CD4-positive, CD25-positive, alpha-beta regulatory T cell (primary cell): ENCODE measurements at regions not wholly inside any gene's neighbourhood (a gene's known extent, or its start where the extent isn't known, plus 50 kb on each side); places are given as distances from the start of the nearest gene placed in this dataset.

ENCODE experiments used
- ATAC-seq, 2 donors: fragments of 150-1000 bp; cut with Tn5 transposase; one replicate each; pipeline ENCODE4 v1.10.0; 2021; ENCODE audit warnings: low read depth in 2 of 2, moderate number of reproducible peaks in 2 of 2, moderate library complexity in 1 of 2
- DNase-seq, 3 donors: peaks; one replicate each; pipeline versions ENCODE4 v3.0.0 to v3.0.0-alpha.2; 2012 to 2022; ENCODE audit warnings: mixed read lengths in 1 of 3
- H3K27ac ChIP-seq: one replicate; pipeline ENCODE4 v1.7.0; 2013; ENCODE audit warnings: mild to moderate bottlenecking, low read length; ENCODE audit not compliant: insufficient read depth, poor library complexity, severe bottlenecking
- H3K27me3 ChIP-seq: one replicate; pipeline ENCODE4 v1.7.0; 2013; ENCODE audit warnings: low read length; ENCODE audit not compliant: control insufficient read depth, insufficient read depth
- H3K36me3 ChIP-seq: one replicate; pipeline ENCODE4 v1.7.0; 2013; ENCODE audit warnings: mild to moderate bottlenecking, low read length, moderate library complexity; ENCODE audit not compliant: control insufficient read depth, insufficient read depth
- H3K4me1 ChIP-seq: 2 replicates; pipeline ENCODE4 v1.7.0; 2013; ENCODE audit warnings: mild to moderate bottlenecking, low read length; ENCODE audit not compliant: insufficient read depth, control insufficient read depth, poor library complexity, severe bottlenecking
- H3K4me3 ChIP-seq: one replicate; pipeline ENCODE4 v1.7.0; 2013; ENCODE audit warnings: low read depth, mild to moderate bottlenecking, low read length, moderate library complexity
- H3K9me3 ChIP-seq, 2 experiments: 1 replicate in 1 of 2; 2 replicates in 1 of 2; pipeline ENCODE4 v1.7.0; 2013; ENCODE audit warnings: low read length in 2 of 2, mild to moderate bottlenecking in 1 of 2, moderate library complexity in 1 of 2; ENCODE audit not compliant: control insufficient read depth in 2 of 2
- H3K27ac Mint-ChIP-seq, 3 donors: one replicate each; pipeline ENCODE4 v1.8.0; 2020 to 2022; ENCODE audit warnings: mild to moderate bottlenecking in 3 of 3, mixed read lengths in 3 of 3, moderate library complexity in 2 of 3
- H3K27me3 Mint-ChIP-seq: one replicate; pipeline ENCODE4 v1.8.0; 2022; ENCODE audit warnings: mild to moderate bottlenecking, mixed read lengths
- H3K36me3 Mint-ChIP-seq: one replicate; pipeline ENCODE4 v1.8.0; 2020; ENCODE audit warnings: mixed read lengths
- H3K4me1 Mint-ChIP-seq, 4 donors: one replicate each; pipeline ENCODE4 v1.8.0; 2020 to 2022; ENCODE audit warnings: mixed read lengths in 4 of 4, mild to moderate bottlenecking in 1 of 4
- H3K4me3 Mint-ChIP-seq, 4 donors: one replicate each; pipeline ENCODE4 v1.8.0; 2020 to 2022; ENCODE audit warnings: mild to moderate bottlenecking in 4 of 4, mixed read lengths in 4 of 4, moderate library complexity in 3 of 4
- H3K9me3 Mint-ChIP-seq, 7 donors: one replicate each; pipeline ENCODE4 v1.8.0; 2020 to 2022; ENCODE audit warnings: mixed read lengths in 7 of 7, mild to moderate bottlenecking in 3 of 7, moderate library complexity in 2 of 7

DNA sequence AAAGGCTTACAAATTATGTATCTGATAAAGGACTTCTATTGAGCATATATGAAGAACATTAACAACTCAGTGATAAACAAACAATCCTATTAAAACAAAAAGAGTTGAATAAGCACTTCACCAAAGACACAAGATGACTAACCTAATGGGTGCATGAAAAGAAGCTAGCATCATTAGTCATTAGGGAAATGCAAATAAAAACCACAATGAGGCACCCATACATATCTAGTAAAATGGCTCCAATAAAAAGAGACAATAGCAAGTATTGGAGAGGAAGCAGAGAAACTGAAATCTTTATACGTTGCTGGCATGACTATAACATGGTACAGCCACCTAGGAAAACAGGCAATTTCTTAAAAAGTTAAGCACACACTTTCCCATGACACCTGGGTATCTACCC is 77.6 kb upstream of the ZMIZ1 start:
- no peaks in the 10 kb centered on the region for H3K9me3 Mint-ChIP-seq
- peak; percentile 63 to 80 for ATAC-seq

DNA sequence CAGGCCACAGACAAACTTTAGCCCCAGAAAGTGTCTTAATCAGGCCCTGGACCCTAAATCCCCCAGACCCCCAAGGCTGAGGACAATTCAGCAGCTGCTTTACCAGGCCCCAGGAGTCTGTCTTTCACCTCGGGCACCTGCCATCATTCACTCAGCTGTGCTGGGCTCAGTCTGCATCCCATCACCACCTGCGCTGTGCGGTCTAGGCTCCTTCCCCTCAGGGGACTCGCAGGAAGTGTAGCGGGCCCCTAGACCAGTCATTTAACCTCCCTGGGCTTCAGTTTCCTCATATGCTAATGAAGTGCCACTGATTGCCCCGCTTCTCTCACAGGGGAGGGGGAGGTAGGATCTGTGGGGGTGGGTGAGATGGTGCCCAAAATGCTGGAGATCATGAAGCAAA is 76.4 kb upstream of the ZMIZ1 start:
- Histone ChIP-seq H3K4me3 (no peak overlapping the region), H3K36me3 (no peaks in the 10 kb centered on the region), H3K27ac (no peak overlapping the region), H3K27me3 (no peaks in the 10 kb centered on the region), H3K4me1 (peaks cover 10% of the 10 kb centered on the region), H3K9me3 (no peaks in the 10 kb centered on the region)
- Mint-ChIP-seq H3K4me3 (no peak overlapping the region), H3K27ac (peak overlapping the region in 2 of 3 donors; percentile 47 to 62), H3K36me3 (no peaks in the 10 kb centered on the region), H3K4me1 (peaks cover 6 to 27% (median 10%) of the 10 kb centered on the region in 4 donors), H3K9me3 (no peaks in the 10 kb centered on the region), H3K27me3 (peaks cover 4% of the 10 kb centered on the region)
- peak; percentile 47 to 61 for ATAC-seq
- peak in 2 of 3 donors; percentile 19 to 30 for DNase-seq

More for the DNA sequence above, 77.6 kb upstream of the ZMIZ1 start:
- Histone ChIP-seq H3K9me3 (no peaks in the 10 kb centered on the region), H3K27me3 (no peaks in the 10 kb centered on the region), H3K36me3 (no peaks in the 10 kb centered on the region), H3K4me3 (no peak overlapping the region), H3K27ac (no peak overlapping the region), H3K4me1 (peaks cover 10% of the 10 kb centered on the region)
- no peak overlapping the region for H3K4me3 Mint-ChIP-seq
- peaks cover 6 to 27% (median 10%) of the 10 kb centered on the region in 4 donors for H3K4me1 Mint-ChIP-seq
- peaks cover 4% of the 10 kb centered on the region for H3K27me3 Mint-ChIP-seq
- H3K27ac Mint-ChIP-seq: peak overlapping the region in 2 of 3 donors; percentile 47 to 63
- peak in 2 of 3 donors; percentile 10 to 20 for DNase-seq
- H3K36me3 Mint-ChIP-seq: no peaks in the 10 kb centered on the region

DNA sequence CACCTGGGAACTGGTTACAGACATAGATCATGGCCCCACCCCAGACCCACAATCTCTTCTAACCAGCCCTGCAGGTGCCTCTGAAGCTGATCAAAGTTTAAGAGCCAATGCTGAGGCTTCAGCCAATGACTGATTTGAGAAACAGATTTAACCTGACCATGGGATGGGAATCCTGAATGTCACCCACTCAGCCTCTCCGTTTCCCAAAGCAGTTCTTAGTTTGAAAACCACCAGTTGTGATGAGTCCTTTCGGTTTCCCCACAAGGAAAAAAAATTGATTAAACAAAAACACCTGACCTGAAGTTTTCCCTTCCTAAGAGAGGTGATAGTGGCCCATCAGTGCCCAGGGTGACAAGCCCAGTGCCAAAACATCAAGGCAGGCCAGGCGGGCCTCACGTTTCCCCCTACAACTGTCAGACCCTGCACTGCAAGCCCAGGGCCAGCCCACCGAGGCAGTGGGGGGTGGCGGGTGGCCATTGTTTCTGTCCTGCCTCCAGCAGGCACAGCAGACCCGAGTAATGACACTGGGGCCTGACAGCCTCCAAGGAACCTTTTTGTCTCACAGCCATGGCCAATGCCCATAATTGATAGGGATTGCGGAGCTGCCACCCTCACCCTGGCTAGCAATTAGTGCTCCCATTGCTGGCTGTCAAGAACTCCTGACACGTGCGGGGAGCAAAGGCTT is 75.4 kb upstream of the ZMIZ1 start:
- Histone ChIP-seq H3K4me3 (no peak overlapping the region), H3K27ac (no peak overlapping the region), H3K9me3 (no peaks in the 10 kb centered on the region), H3K27me3 (no peaks in the 10 kb centered on the region), H3K36me3 (no peaks in the 10 kb centered on the region), H3K4me1 (peaks cover 10% of the 10 kb centered on the region)
- Mint-ChIP-seq H3K4me3 (no peak overlapping the region), H3K4me1 (peaks cover 6 to 25% (median 10%) of the 10 kb centered on the region in 4 donors), H3K9me3 (no peaks in the 10 kb centered on the region), H3K27ac (peak overlapping the region in 2 of 3 donors; percentile 32 to 36), H3K36me3 (no peaks in the 10 kb centered on the region), H3K27me3 (peaks cover 4% of the 10 kb centered on the region)
- no peak for DNase-seq
- ATAC-seq: no peak

DNA sequence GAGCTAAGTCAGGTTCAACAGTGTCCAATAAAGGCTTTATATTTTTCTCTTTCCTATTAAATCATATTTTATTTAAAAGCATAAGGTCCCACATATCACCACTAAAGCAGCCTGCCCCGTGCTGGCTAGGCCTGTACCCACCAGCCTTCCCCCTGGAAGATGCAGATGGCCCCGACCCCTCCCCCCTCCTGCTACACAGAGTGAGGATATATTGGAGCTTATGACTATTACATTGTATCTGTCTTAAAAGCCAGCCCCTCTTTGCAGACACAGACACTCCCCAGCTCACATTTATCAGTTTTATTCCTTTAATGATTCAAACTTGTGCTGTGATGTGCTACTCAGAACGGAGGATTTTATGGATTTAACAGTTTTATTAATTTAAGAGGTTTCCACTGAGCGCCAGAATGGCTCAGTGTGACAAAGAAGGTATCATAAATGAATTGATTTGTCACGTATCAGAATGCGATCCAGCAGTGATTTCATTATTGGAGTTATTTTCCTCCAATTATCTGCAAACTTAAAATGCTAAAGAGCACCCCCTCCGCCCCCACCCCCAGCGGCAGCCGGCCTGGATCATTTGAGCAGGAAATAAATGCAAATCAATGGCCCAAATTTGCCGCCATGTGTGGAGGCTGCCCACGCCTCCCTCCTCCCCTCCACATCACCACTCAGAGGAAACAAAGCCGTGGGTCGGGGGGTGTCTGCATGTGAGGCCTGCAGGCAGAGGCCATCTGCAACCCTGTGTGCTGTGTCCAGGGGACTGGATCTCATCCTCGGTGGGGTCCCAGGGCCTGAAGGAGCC is 72.6 kb upstream of the ZMIZ1 start:
- H3K27me3 ChIP-seq: no peaks in the 10 kb centered on the region
- no peak overlapping the region for H3K27ac ChIP-seq
- no peaks in the 10 kb centered on the region for H3K9me3 ChIP-seq
- Mint-ChIP-seq H3K36me3 (no peaks in the 10 kb centered on the region), H3K27me3 (peaks cover 4% of the 10 kb centered on the region), H3K27ac (no peak overlapping the region), H3K4me3 (no peak overlapping the region), H3K9me3 (no peaks in the 10 kb centered on the region), H3K4me1 (peaks cover 2 to 19% (median 6%) of the 10 kb centered on the region in 4 donors)
- no peaks in the 10 kb centered on the region for H3K36me3 ChIP-seq
- no peak for DNase-seq
- peaks cover 10% of the 10 kb centered on the region for H3K4me1 ChIP-seq
- ATAC-seq: no peak
- no peak overlapping the region for H3K4me3 ChIP-seq

GRCh38 chr10:78996792-78997129 is 72.0 kb upstream of the ZMIZ1 start:
- no peak overlapping the region for H3K4me3 ChIP-seq
- H3K36me3 Mint-ChIP-seq: no peaks in the 10 kb centered on the region
- H3K27ac Mint-ChIP-seq: no peak overlapping the region
- H3K4me1 Mint-ChIP-seq: peaks cover 0 to 20% (median 2%) of the 10 kb centered on the region in 4 donors
- ATAC-seq (no peak), DNase-seq (no peak)
- no peak overlapping the region for H3K27ac ChIP-seq
- H3K4me3 Mint-ChIP-seq: no peak overlapping the region
- H3K27me3 ChIP-seq: no peaks in the 10 kb centered on the region
- H3K9me3 Mint-ChIP-seq: no peaks in the 10 kb centered on the region
- H3K27me3 Mint-ChIP-seq: peaks cover 3% of the 10 kb centered on the region
- no peaks in the 10 kb centered on the region for H3K36me3 ChIP-seq
- H3K9me3 ChIP-seq: no peaks in the 10 kb centered on the region
- H3K4me1 ChIP-seq: peaks cover 16% of the 10 kb centered on the region

DNA sequence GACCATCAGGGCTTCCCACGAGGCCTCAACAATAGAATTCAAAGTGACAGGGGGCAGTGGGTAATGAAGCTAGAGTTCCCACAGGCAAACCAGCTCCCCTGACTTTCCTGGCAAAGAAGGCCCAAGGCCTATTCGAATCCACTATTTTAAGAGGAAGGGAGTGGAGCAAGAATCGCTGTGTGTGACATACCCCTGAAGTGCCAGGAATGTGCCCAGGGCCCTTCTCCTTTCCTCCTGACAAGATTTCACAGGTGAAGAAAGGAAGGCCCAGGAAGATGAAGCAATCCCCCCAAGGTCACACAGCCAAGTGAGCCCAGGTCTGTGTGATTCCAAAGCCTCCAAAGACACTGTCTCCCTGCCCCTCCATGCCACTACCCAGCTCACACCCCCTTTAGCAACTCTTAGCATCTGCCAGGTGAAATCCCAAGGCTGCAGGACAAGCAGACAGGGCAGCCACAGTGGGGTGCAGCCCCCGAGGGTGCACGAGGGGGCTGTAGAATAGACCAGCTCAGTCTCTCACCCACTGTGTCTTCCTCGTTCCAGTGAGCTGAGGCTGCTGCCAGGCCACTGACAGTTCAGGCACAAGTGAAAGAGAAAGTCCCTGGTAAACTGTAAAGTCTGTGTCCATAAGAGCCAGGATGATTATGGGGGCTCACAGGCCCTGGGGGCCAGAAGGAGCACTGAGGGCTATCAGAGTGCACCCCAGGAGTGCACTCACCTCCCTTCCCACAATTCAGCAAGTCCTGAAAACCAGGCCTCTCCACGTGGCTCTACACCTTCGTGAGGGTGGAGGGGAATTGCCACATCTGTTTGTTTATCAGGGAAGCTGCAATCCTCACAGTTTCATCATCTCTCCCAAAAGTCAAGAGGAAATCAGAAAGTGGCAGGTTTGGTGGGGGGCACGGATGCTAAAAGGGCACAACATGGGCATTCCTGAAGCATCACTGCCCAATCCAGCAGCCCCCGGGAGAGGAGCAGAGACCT is 70.8 kb upstream of the ZMIZ1 start:
- Mint-ChIP-seq H3K36me3 (no peaks in the 10 kb centered on the region), H3K4me1 (peaks cover 0 to 10% (median under 1%) of the 10 kb centered on the region in 4 donors), H3K4me3 (no peak overlapping the region), H3K27ac (peak overlapping the region in 1 of 3 donors; percentile 38), H3K9me3 (no peaks in the 10 kb centered on the region), H3K27me3 (no peaks in the 10 kb centered on the region)
- Histone ChIP-seq H3K36me3 (no peaks in the 10 kb centered on the region), H3K27me3 (no peaks in the 10 kb centered on the region), H3K4me3 (no peak overlapping the region), H3K9me3 (no peaks in the 10 kb centered on the region), H3K27ac (no peak overlapping the region), H3K4me1 (peaks cover 6% of the 10 kb centered on the region)
- no peak for ATAC-seq
- no peak for DNase-seq

DNA sequence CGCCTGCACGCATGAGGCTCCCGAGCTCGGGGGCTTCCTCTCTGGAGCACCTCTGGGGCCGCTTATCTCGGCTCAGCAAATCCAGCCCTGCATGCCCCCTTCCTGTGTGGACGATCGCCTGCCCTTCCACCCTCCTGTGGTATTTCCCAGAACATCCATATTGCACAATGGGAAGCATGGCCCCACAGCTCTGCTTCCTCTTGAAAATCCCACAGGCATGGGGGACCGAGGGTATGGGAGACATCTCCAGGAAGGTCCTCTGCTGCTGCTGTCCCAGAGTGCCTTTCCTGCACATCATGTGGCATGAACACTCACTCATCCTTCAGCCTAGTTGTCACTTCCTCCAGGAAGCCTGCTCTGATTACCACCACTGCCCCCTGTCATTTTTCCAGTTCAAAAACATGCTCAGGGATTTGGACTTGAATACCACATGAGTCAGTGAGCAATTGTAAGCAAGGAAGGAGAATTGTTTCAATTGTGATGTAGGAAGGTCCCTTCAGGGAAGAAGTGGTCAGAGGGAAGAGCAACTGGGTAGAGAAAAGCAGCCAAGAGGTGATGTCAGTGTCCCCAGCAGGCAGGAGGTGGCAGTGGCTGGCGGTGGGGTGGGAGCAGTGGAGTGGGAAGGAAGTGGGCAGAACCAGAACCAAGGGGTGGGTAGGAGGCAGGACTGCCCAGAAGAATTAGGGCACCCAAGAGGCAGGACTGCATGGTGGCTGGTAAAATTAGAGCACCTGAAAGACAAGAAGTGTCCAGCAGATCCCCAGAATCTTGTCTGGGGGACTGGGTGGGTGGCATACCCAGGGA is 67.5 kb upstream of the ZMIZ1 start:
- no peak overlapping the region for H3K4me3 ChIP-seq
- Mint-ChIP-seq H3K36me3 (no peaks in the 10 kb centered on the region), H3K27ac (peak overlapping the region in 2 of 3 donors; percentile 51 to 68), H3K27me3 (peaks cover 7% of the 10 kb centered on the region), H3K9me3 (no peaks in the 10 kb centered on the region), H3K4me3 (no peak overlapping the region), H3K4me1 (peaks cover 0 to 10% (median 0%) of the 10 kb centered on the region in 4 donors)
- ATAC-seq (no peak), DNase-seq (no peak)
- no peak overlapping the region for H3K27ac ChIP-seq
- no peaks in the 10 kb centered on the region for H3K9me3 ChIP-seq
- no peaks in the 10 kb centered on the region for H3K27me3 ChIP-seq
- no peaks in the 10 kb centered on the region for H3K36me3 ChIP-seq
- peaks cover 6% of the 10 kb centered on the region for H3K4me1 ChIP-seq
